Keratinocyte (primary cell): ENCODE measurements at regions not wholly inside any gene's neighbourhood (a gene's known extent, or its start where the extent isn't known, plus 50 kb on each side); places are given as distances from the start of the nearest gene placed in this dataset.

ENCODE experiments used
- EZH2 ChIP-seq: IDR thresholded peaks from one replicate; pipeline ENCODE4 v1.6.1; 2012; ENCODE audit warnings: inconsistent platforms, mild to moderate bottlenecking, low read length, moderate library complexity
- TF ChIP-seq, protein P1 (sequence below), 3 experiments: IDR thresholded peaks in 1 of 3; conservative IDR thresholded peaks in 1 of 3; optimal IDR thresholded peaks in 1 of 3; 2 replicates in 2 of 3; 3 replicates in 1 of 3; pipeline versions ENCODE3 to v1.5.1; 2011; ENCODE audit warnings: low read length in 3 of 3, mild to moderate bottlenecking in 3 of 3, moderate library complexity in 2 of 3, control low read depth in 1 of 3, inconsistent platforms in 1 of 3; ENCODE audit not compliant: insufficient read depth in 2 of 3; ENCODE audit errors: extremely low read depth in 1 of 3

DNA sequence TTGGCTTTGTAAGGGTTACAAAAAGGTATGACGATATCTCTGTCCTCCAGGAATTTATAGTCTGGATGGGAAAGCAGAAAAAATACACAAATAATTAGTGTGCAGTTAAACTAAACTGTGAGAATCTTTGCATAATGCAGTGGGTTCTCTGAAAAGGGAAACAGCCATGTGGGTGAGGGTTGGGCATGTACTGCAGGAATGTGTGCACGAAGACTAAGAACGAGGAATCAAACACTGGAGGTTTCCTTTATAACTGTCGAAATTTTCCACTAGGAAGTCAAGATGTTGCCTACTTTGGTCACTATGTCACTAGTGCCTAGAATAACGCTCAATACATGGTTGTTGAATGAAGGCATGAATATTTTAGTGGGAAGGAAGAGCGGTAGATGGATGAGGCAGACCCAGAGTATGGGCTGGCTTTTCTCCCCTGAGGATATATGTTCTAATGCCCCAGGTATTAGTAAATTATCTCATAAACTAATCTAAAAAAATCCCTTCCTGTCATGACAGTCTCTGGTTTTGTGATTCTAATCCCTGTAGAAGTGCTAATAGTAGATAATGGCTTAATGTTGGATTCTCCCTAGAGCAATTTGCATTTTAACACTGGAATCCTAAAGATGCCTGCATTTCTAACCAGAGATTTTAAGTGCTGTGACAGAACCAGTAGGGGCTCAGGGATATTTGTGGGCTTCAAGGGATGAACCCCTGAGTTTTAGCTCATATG is 227.3 kb downstream of the NMUR2 start:
- TF ChIP-seq, protein P1, sequence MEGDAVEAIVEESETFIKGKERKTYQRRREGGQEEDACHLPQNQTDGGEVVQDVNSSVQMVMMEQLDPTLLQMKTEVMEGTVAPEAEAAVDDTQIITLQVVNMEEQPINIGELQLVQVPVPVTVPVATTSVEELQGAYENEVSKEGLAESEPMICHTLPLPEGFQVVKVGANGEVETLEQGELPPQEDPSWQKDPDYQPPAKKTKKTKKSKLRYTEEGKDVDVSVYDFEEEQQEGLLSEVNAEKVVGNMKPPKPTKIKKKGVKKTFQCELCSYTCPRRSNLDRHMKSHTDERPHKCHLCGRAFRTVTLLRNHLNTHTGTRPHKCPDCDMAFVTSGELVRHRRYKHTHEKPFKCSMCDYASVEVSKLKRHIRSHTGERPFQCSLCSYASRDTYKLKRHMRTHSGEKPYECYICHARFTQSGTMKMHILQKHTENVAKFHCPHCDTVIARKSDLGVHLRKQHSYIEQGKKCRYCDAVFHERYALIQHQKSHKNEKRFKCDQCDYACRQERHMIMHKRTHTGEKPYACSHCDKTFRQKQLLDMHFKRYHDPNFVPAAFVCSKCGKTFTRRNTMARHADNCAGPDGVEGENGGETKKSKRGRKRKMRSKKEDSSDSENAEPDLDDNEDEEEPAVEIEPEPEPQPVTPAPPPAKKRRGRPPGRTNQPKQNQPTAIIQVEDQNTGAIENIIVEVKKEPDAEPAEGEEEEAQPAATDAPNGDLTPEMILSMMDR (optimal IDR thresholded peaks at IDR 0.05 in 1 of 3, IDR thresholded peaks at IDR 0.05 in 1 of 3, conservative IDR thresholded peaks at IDR 0.05 in 1 of 3; ENCODE audit: extremely low read depth in 1 of 3, insufficient read depth in 2 of 3, low read length in 3 of 3) = no peak
- TF ChIP-seq EZH2 = no peak
